ENCODE measurements at regions not wholly inside any gene's neighbourhood (a gene's known extent, or its start where the extent isn't known, plus 50 kb on each side); places are given as distances from the start of the nearest gene placed in this dataset.

DNA sequence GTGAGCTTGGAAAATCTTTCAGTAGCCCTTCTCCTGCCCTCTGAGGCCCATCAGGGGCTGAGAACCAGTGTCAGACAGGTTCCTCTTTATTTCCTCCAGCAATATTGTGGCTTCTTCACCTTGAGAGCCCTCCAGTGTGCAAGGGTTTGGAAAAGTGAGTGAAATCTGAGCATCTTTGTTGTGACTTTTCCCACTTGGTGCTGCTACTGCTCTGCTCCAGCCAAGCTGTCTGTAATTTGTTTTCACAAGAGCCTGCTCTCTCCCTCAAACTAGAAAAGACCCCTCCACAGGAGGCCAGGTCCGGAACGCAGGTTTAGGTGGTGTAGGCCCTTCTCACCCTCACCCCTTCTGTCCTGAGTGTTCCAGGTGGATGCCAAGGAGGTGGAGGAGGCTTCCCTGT is 57.4 kb upstream of the SPRY4 start:
- TF ChIP-seq CEBPB (IDR thresholded peaks at IDR 0.05) (no peak), TEAD4 (IDR thresholded peaks at IDR 0.05) (no peak), REST (IDR thresholded peaks at IDR 0.05; ENCODE audit: low read depth) (no peak), RAD21 (IDR thresholded peaks at IDR 0.05; ENCODE audit: low read depth) (no peak), CREB1 (IDR thresholded peaks at IDR 0.05; ENCODE audit: low read depth) (no peak), NFIC (IDR thresholded peaks at IDR 0.05) (no peak), YY1 (IDR thresholded peaks at IDR 0.05; ENCODE audit: low read depth) (no peak), FOXM1 (IDR thresholded peaks at IDR 0.05; ENCODE audit: borderline replicate concordance, low read depth) (no peak), USF1 (IDR thresholded peaks at IDR 0.05) (no peak), EP300 (IDR thresholded peaks at IDR 0.05; ENCODE audit: borderline replicate concordance) (no peak), TAF1 (IDR thresholded peaks at IDR 0.05; ENCODE audit: low read depth) (no peak), EGR1 (IDR thresholded peaks at IDR 0.05) (no peak)
- TF ChIP-seq, protein P1, sequence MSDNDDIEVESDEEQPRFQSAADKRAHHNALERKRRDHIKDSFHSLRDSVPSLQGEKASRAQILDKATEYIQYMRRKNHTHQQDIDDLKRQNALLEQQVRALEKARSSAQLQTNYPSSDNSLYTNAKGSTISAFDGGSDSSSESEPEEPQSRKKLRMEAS (IDR thresholded peaks at IDR 0.05) = no peak
